Mesodermal cell (in vitro differentiated cells): ENCODE measurements at regions not wholly inside any gene's neighbourhood (a gene's known extent, or its start where the extent isn't known, plus 50 kb on each side); places are given as distances from the start of the nearest gene placed in this dataset.

ENCODE experiments used
- H3K27ac ChIP-seq: 2 replicates; pipeline ENCODE4 v1.7.0; 2013; ENCODE audit warnings: mild to moderate bottlenecking, low read depth, low read length, moderate library complexity; ENCODE audit not compliant: severe bottlenecking
- H3K36me3 ChIP-seq: 2 replicates; pipeline ENCODE4 v1.7.1; 2013; ENCODE audit warnings: mild to moderate bottlenecking, low read length, moderate library complexity; ENCODE audit not compliant: control insufficient read depth, insufficient read depth
- H3K4me1 ChIP-seq: one replicate; pipeline ENCODE4 v1.7.1; 2013; ENCODE audit warnings: mild to moderate bottlenecking, low read length; ENCODE audit not compliant: insufficient read depth, control insufficient read depth, poor library complexity, severe bottlenecking
- H3K4me3 ChIP-seq: 2 replicates; pipeline ENCODE4 v1.7.0; 2013; ENCODE audit warnings: low read length, control low read depth, mild to moderate bottlenecking; ENCODE audit not compliant: insufficient read depth, poor library complexity, severe bottlenecking; ENCODE audit errors: extremely low read depth
- H3K9me3 ChIP-seq: 2 replicates; pipeline ENCODE4 v1.7.1; 2013; ENCODE audit warnings: mild to moderate bottlenecking, low read length, moderate library complexity; ENCODE audit not compliant: control insufficient read depth
- WGBS, 2 experiments: methylation state at CpG; one replicate each; pipeline ENCODE4 v1.1.5; 2013; ENCODE audit warnings: missing lambda C conversion rate in 2 of 2; ENCODE audit not compliant: insufficient coverage in 2 of 2; 5-methylcytosine and 5-hydroxymethylcytosine counted together

DNA sequence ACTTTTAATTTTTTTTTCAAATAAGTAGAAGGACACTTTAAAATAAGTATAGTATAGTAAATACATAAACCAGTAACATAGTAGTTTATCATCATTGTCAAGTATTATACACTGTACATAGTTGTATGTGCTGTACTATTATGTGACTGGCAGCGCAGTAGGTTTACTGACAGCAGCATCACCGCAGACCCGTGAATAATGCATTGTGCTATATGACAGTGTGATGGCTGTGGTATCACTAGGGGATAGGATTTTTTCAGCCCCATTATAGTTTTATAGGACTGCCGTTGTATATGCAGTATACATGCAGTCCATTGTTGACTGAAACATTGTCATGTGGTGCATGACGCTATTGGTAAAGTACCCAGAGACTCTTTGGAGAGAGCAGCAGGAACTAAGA lies 306.5 kb downstream of the SQOR start:
- Histone ChIP-seq H3K27ac (no peak overlapping the region), H3K36me3 (no peaks in the 10 kb centered on the region), H3K4me1 (no peaks in the 10 kb centered on the region), H3K9me3 (no peaks in the 10 kb centered on the region), H3K4me3 (no peak overlapping the region)
- 95 to 100% methylated on average over 2 to 5 of the region's 5 CpGs for WGBS, 2 experiments

- Histone ChIP-seq H3K4me1 (peaks cover 4% of the 10 kb centered on the region), H3K9me3 (no peaks in the 10 kb centered on the region), H3K27ac (no peak overlapping the region), H3K4me3 (no peak overlapping the region), H3K36me3 (no peaks in the 10 kb centered on the region)
- WGBS, 2 experiments: 90 to 96% methylated on average over 3 of the region's 4 CpGs
Observed at GRCh38 chr15:45943240-45943639, 308.4 kb downstream of the SQOR start.

GRCh38 chr15:45946111-45946510 lies 311.3 kb downstream of the SQOR start:
- H3K4me1 ChIP-seq: peaks cover 4% of the 10 kb centered on the region
- no peak overlapping the region for H3K27ac ChIP-seq
- no peaks in the 10 kb centered on the region for H3K9me3 ChIP-seq
- H3K36me3 ChIP-seq: no peaks in the 10 kb centered on the region
- no peak overlapping the region for H3K4me3 ChIP-seq

- Histone ChIP-seq H3K27ac (no peak overlapping the region), H3K9me3 (no peaks in the 10 kb centered on the region), H3K4me1 (peaks cover 4% of the 10 kb centered on the region), H3K4me3 (no peak overlapping the region), H3K36me3 (no peaks in the 10 kb centered on the region)
- WGBS, 2 experiments: 0 to 10% methylated on average over 1 to 2 of the region's 3 CpGs
Observed at GRCh38 chr15:45948181-45948621, 313.4 kb downstream of the SQOR start.

DNA sequence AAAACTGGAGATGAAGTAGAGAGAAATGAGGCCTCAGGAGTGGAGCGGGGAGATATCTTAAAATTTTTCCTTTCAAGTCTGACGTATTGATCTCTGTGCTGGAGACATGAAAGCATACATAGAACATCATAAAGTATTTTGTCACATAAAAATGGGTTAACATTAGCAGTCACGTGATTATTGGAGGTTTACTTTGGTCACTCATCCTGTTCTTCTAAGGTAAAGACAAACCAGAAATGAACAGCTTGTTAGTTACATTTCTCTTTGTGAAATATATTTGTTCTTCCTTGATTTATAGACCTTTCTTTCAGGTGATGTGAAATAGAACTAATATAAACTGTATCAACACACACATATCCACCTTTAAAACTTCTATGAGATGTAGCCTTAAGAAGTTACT lies 324.1 kb downstream of the SQOR start:
- Histone ChIP-seq H3K4me1 (no peaks in the 10 kb centered on the region), H3K36me3 (no peaks in the 10 kb centered on the region), H3K27ac (no peak overlapping the region), H3K9me3 (peaks cover 3% of the 10 kb centered on the region), H3K4me3 (no peak overlapping the region)
- no CpG with 5 or more reads among the region's 3 CpGs for WGBS, 2 experiments

DNA sequence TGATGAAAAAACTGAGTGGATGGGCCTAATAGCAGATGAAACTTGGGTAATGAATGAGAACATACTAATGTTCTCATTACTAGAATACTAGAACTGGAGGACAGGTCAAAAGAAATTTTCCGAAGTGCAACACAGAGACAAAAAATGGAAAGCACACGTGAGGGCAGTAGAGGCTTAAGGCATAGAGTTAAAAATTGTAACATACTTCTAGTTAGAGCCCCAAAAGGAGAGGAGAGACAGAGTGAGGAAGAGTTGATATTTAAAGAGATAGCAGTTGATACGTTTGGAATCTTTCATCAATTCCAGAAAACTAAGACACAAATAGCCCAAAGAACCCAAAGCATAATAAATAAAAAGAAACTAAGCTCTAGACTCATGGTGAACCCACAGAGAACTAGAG lies 327.9 kb downstream of the SQOR start:
- no peaks in the 10 kb centered on the region for H3K36me3 ChIP-seq
- no peaks in the 10 kb centered on the region for H3K4me1 ChIP-seq
- WGBS, 2 experiments: 88 to 100% methylated on average over 1 to 2 of the region's 3 CpGs
- no peak overlapping the region for H3K27ac ChIP-seq
- no peak overlapping the region for H3K4me3 ChIP-seq
- peaks cover 3% of the 10 kb centered on the region for H3K9me3 ChIP-seq

- no peak overlapping the region for H3K27ac ChIP-seq
- H3K4me1 ChIP-seq: no peaks in the 10 kb centered on the region
- H3K4me3 ChIP-seq: no peak overlapping the region
- H3K36me3 ChIP-seq: no peaks in the 10 kb centered on the region
- WGBS, 2 experiments: 80 to 100% methylated on average over 1 of the region's 1 CpG
- no peaks in the 10 kb centered on the region for H3K9me3 ChIP-seq
Observed at GRCh38 chr15:45970542-45970941, 335.7 kb downstream of the SQOR start.

DNA sequence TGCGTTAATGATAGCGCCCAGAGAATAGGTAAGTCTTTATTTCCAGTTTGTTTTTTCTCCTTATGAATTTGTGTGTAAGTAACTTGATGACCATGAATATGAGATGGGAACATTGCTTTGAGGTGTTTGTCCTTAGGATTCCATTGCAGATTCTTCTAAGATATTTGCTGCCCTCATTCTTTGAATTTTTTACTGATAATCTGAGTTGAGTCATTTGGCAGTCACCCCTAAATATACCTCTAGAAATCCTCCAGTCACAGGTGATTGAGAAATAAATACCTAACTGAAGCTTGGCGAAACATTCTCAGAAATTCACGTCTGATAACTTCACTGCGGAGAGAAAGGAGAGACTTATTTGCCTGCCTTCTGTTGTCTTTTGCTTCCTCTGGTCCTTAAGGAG lies 345.5 kb downstream of the SQOR start:
- Histone ChIP-seq H3K36me3 (no peaks in the 10 kb centered on the region), H3K4me3 (no peak overlapping the region), H3K9me3 (peaks cover under 1% of the 10 kb centered on the region), H3K4me1 (no peaks in the 10 kb centered on the region), H3K27ac (no peak overlapping the region)
- 79 to 84% methylated on average over 5 of the region's 5 CpGs for WGBS, 2 experiments

DNA sequence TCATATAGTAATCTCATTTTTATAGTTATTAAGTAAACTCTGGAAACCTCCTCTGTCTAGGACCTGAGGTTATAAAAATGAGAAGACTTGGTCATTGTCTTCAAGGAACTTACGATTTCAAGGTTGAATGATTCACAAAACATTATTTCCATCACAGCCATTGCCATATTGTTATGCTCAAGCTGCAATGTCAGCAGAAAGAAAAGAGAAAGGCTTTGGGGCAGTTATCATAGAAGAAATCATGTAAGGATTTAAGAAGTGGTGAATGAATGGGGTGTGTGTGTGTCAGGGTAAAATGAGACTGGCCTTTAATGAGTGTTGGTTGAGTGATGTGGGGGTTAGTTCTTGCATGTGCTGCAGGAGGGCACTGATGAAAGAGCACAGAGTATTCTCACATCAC lies 346.8 kb downstream of the SQOR start:
- Histone ChIP-seq H3K9me3 (peaks cover 5% of the 10 kb centered on the region), H3K36me3 (no peaks in the 10 kb centered on the region), H3K27ac (no peak overlapping the region), H3K4me1 (no peaks in the 10 kb centered on the region), H3K4me3 (no peak overlapping the region)
- WGBS, 2 experiments: no CpG with 5 or more reads among the region's 1 CpG

GRCh38 chr15:45991863-45992262 lies 357.0 kb downstream of the SQOR start:
- H3K27ac ChIP-seq: no peak overlapping the region
- no peaks in the 10 kb centered on the region for H3K9me3 ChIP-seq
- WGBS, 2 experiments: 77% methylated on average over 2 of the region's 3 CpGs; no CpG with 5 or more reads in 1 of the 2 experiments
- H3K36me3 ChIP-seq: no peaks in the 10 kb centered on the region
- no peaks in the 10 kb centered on the region for H3K4me1 ChIP-seq
- no peak overlapping the region for H3K4me3 ChIP-seq

DNA sequence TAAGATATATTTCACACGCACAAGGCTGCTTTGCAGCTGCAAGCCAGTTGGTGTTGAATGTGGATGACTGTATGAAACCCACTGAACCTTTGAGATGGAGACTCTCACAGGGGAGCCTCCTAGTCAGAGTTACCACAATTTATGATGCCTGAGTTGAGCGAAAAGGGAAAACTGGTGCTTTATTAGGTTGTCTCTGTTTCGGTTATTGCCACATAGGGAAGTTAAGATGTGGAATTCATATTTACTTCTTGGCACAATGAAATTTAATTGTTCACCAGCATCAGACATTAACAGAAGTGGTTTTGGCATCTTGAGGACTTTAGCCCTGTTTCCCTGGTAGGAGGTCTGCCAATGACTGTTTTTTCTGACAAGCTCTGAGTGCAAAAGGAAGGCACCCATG lies 358.2 kb downstream of the SQOR start:
- Histone ChIP-seq H3K27ac (no peak overlapping the region), H3K9me3 (no peaks in the 10 kb centered on the region), H3K4me1 (no peaks in the 10 kb centered on the region), H3K36me3 (no peaks in the 10 kb centered on the region), H3K4me3 (no peak overlapping the region)
- 88 to 100% methylated on average over 1 of the region's 3 CpGs for WGBS, 2 experiments

GRCh38 chr15:45993508-45993907 lies 358.7 kb downstream of the SQOR start:
- H3K36me3 ChIP-seq: no peaks in the 10 kb centered on the region
- no peak overlapping the region for H3K4me3 ChIP-seq
- no peaks in the 10 kb centered on the region for H3K4me1 ChIP-seq
- H3K9me3 ChIP-seq: no peaks in the 10 kb centered on the region
- no peak overlapping the region for H3K27ac ChIP-seq
